Loucy (cell line): ENCODE measurements at regions not wholly inside any gene's neighbourhood (a gene's known extent, or its start where the extent isn't known, plus 50 kb on each side); places are given as distances from the start of the nearest gene placed in this dataset.

Source experiments
- H2AFZ ChIP-seq: fragments of 200-600 bp; sonication (generic); 2 replicates; pipeline ENCODE4 v1.6.0; 2016; ENCODE audit warnings: antibody characterized with exemption, mild to moderate bottlenecking, low read length, moderate library complexity
- H3F3A ChIP-seq: fragments of 200-600 bp; 2 replicates; pipeline ENCODE4 v1.6.0; 2016; ENCODE audit warnings: antibody characterized with exemption, low read depth, mild to moderate bottlenecking
- H3K27me3 ChIP-seq: fragments of 200-600 bp; sonication (generic); 2 replicates; pipeline ENCODE4 v1.6.1; 2014; ENCODE audit warnings: low read length, mild to moderate bottlenecking; ENCODE audit not compliant: insufficient read depth, poor library complexity, severe bottlenecking
- H3K36me3 ChIP-seq: fragments of 200-600 bp; sonication (generic); 2 replicates; pipeline ENCODE4 v1.6.1; 2016; ENCODE audit warnings: low read length; ENCODE audit not compliant: insufficient read depth
- H3K4me1 ChIP-seq: fragments of 200-600 bp; sonication (generic); 2 replicates; pipeline ENCODE4 v1.5.1; 2014; ENCODE audit warnings: low read length, mild to moderate bottlenecking; ENCODE audit not compliant: insufficient read depth, poor library complexity, severe bottlenecking
- H3K4me2 ChIP-seq: fragments of 200-600 bp; sonication (generic); 2 replicates; pipeline ENCODE4 v1.6.0; 2014; ENCODE audit warnings: antibody characterized with exemption, low read length, low read depth, mild to moderate bottlenecking; ENCODE audit not compliant: poor library complexity, severe bottlenecking
- H3K4me3 ChIP-seq: fragments of 200-600 bp; sonication (generic); 2 replicates; pipeline ENCODE4 v1.5.1; 2014; ENCODE audit warnings: low read length, mild to moderate bottlenecking, mixed read lengths; ENCODE audit not compliant: poor library complexity, severe bottlenecking
- H3K79me2 ChIP-seq: fragments of 200-600 bp; sonication (generic); 2 replicates; pipeline ENCODE4 v1.6.1; 2014; ENCODE audit warnings: low read length; ENCODE audit not compliant: insufficient read depth
- H3K9ac ChIP-seq: fragments of 200-600 bp; sonication (generic); 2 replicates; pipeline ENCODE4 v1.6.0; 2014; ENCODE audit warnings: mild to moderate bottlenecking, low read depth, low read length, moderate library complexity; ENCODE audit not compliant: poor library complexity, severe bottlenecking
- H3K9me2 ChIP-seq: fragments of 200-600 bp; sonication (generic); replicated peaks from 2 replicates; pipeline ENCODE4 v1.6.1; 2016; ENCODE audit warnings: low read depth, low read length, mixed read lengths
- H3K9me3 ChIP-seq: fragments of 200-600 bp; sonication (generic); 2 replicates; pipeline ENCODE4 v1.6.1; 2014; ENCODE audit warnings: mild to moderate bottlenecking, antibody characterized with exemption, low read length, low read depth; ENCODE audit not compliant: insufficient read depth
- H4K20me1 ChIP-seq: fragments of 200-600 bp; sonication (generic); 2 replicates; pipeline ENCODE4 v1.6.0; 2014; ENCODE audit warnings: antibody characterized with exemption, low read length, mild to moderate bottlenecking; ENCODE audit not compliant: insufficient read depth, poor library complexity, severe bottlenecking
- EZH2phosphoT487 ChIP-seq: fragments of 200-600 bp; IDR thresholded peaks from 2 replicates; pipeline ENCODE4 v1.6.1; 2018; ENCODE audit warnings: antibody characterized with exemption, mild to moderate bottlenecking, moderate library complexity, borderline replicate concordance
- TF ChIP-seq, protein P1 (sequence below): fragments of 200-600 bp; sonication (generic); conservative IDR thresholded peaks from 2 replicates; pipeline ENCODE4 v1.5.1; 2014; ENCODE audit warnings: mild to moderate bottlenecking, antibody characterized with exemption, low read length

DNA sequence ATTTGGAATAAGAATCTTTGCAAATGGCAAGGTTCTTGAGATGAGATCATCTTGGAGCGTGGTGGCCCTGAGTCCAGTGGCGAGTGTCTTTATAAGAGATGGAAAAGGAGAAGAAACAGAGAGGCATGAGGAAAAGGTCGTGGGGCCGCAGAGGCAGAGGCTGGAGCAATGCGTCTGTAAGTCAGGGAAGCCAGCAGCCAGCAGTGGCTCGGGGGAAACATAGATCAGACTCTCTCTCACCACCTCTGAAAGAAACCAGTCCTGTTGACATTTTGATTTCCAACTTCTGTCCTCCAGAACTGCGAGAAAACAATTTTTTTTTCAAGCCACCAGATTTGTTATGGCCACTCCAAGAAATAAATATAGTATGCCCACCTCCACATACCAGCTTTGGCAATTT lies 226.6 kb downstream of the TFAP2C start:
- Histone ChIP-seq H3K4me2 (no peak overlapping the region), H3K27me3 (no peaks in the 10 kb centered on the region), H4K20me1 (no peaks in the 10 kb centered on the region), H3K9me2 (no peaks in the 10 kb centered on the region), H3F3A (no peaks in the 10 kb centered on the region), H3K4me1 (no peaks in the 10 kb centered on the region), H3K36me3 (no peaks in the 10 kb centered on the region), H3K4me3 (no peak overlapping the region), H3K79me2 (no peaks in the 10 kb centered on the region), H2AFZ (no peak overlapping the region), H3K9ac (no peak overlapping the region), H3K9me3 (no peaks in the 10 kb centered on the region)
- TF ChIP-seq EZH2phosphoT487 = no peak
- TF ChIP-seq, protein P1, sequence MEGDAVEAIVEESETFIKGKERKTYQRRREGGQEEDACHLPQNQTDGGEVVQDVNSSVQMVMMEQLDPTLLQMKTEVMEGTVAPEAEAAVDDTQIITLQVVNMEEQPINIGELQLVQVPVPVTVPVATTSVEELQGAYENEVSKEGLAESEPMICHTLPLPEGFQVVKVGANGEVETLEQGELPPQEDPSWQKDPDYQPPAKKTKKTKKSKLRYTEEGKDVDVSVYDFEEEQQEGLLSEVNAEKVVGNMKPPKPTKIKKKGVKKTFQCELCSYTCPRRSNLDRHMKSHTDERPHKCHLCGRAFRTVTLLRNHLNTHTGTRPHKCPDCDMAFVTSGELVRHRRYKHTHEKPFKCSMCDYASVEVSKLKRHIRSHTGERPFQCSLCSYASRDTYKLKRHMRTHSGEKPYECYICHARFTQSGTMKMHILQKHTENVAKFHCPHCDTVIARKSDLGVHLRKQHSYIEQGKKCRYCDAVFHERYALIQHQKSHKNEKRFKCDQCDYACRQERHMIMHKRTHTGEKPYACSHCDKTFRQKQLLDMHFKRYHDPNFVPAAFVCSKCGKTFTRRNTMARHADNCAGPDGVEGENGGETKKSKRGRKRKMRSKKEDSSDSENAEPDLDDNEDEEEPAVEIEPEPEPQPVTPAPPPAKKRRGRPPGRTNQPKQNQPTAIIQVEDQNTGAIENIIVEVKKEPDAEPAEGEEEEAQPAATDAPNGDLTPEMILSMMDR = no peak

DNA sequence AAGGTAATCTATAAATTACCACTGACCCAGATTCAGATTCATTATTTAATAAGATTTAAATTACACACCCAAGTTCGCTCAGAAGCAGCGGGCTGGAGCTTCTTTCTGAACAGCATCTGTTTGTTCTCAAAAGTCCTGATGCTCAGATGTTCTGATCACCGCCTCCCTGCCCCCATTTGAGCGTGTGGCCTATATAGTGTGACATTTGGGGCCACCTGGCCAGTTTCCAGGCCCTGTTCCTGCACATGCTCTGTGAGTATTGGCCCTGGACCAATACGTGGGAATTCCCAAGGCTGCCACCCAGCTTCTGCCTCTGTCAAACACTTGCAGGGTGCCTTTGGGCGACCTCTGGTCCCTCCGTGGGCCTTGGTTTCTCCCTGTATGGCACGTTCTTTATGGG lies 228.8 kb downstream of the TFAP2C start:
- no peaks in the 10 kb centered on the region for H3F3A ChIP-seq
- H3K4me3 ChIP-seq = no peak overlapping the region
- no peaks in the 10 kb centered on the region for H3K36me3 ChIP-seq
- H3K9ac ChIP-seq = no peak overlapping the region
- no peak overlapping the region for H2AFZ ChIP-seq
- H3K4me1 ChIP-seq = no peaks in the 10 kb centered on the region
- H4K20me1 ChIP-seq = no peaks in the 10 kb centered on the region
- TF ChIP-seq, protein P1 = no peak
- TF ChIP-seq EZH2phosphoT487 = no peak
- H3K9me2 ChIP-seq = no peaks in the 10 kb centered on the region
- no peaks in the 10 kb centered on the region for H3K79me2 ChIP-seq
- H3K4me2 ChIP-seq = no peak overlapping the region
- H3K9me3 ChIP-seq = no peaks in the 10 kb centered on the region
- no peaks in the 10 kb centered on the region for H3K27me3 ChIP-seq

DNA sequence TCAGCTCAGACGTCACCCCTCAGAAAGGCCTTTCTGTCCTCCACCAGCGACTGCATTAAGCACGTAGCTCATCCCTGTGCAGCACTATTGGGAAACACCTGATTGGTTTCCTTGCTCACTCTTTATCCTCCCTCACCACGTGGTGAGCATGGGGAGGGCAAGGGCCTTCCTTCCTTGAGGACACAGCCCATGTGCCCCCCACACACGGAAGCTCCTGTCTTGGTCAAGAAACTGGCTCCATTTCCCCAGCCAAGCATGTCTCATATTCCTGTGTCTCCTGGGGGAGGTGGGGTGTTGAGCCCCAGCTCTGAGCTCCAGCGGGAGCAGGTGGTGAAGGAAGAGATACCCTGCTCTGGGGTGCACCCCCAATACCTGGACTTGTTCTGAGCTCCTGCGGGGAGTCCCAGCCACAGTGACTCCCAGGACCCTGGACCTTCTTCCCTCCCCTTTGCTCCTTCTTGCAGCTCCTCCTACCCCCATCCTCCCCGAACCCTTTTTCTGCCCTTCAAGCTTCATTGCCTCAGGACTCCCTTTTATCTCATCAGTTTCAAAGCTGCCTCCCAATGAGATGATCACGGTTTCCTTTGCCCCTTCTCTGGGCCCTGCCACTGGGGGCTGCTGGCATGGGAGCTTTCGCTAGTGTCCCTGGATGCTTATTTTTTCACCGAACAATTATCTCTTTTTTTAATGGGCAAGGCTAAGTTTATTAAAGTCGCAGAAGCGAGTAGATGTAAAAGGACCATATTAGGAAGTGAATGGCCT lies 230.1 kb downstream of the TFAP2C start:
- TF ChIP-seq, protein P1 = no peak
- TF ChIP-seq EZH2phosphoT487 = no peak
- Histone ChIP-seq H3K27me3 (no peaks in the 10 kb centered on the region), H3K4me2 (no peak overlapping the region), H4K20me1 (no peaks in the 10 kb centered on the region), H3K4me3 (no peak overlapping the region), H3K4me1 (no peaks in the 10 kb centered on the region), H3K79me2 (no peaks in the 10 kb centered on the region), H3K9ac (no peak overlapping the region), H2AFZ (no peak overlapping the region), H3K9me2 (no peaks in the 10 kb centered on the region), H3K36me3 (no peaks in the 10 kb centered on the region), H3K9me3 (no peaks in the 10 kb centered on the region), H3F3A (no peaks in the 10 kb centered on the region)
